Adipocyte (in vitro differentiated cells): ENCODE measurements at regions not wholly inside any gene's neighbourhood (a gene's known extent, or its start where the extent isn't known, plus 50 kb on each side); places are given as distances from the start of the nearest gene placed in this dataset.
"Not testable (repeated sequence)": the region's sequence is repeated elsewhere in the genome, so short reads cannot be mapped to it uniquely, and the experiment has no call there.

ENCODE experiments used
- DNase-seq: peaks from one replicate; pipeline ENCODE4 v3.0.0-alpha.2; 2015; ENCODE audit warnings: low read depth
- H3K27me3 ChIP-seq: replicated peaks from 2 replicates; pipeline ENCODE4 v1.7.0; 2013; ENCODE audit warnings: mild to moderate bottlenecking, low read length, moderate library complexity; ENCODE audit not compliant: control insufficient read depth, insufficient read depth
- H3K36me3 ChIP-seq: 2 replicates; pipeline ENCODE4 v1.7.0; 2013; ENCODE audit warnings: low read length, mild to moderate bottlenecking, moderate library complexity; ENCODE audit not compliant: control insufficient read depth, insufficient read depth, severe bottlenecking
- H3K4me1 ChIP-seq: 2 replicates; pipeline ENCODE4 v1.7.0; 2013; ENCODE audit warnings: mild to moderate bottlenecking, low read length, moderate library complexity; ENCODE audit not compliant: control insufficient read depth, insufficient read depth
- H3K4me3 ChIP-seq: 2 replicates; pipeline ENCODE4 v1.7.0; 2013; ENCODE audit warnings: mild to moderate bottlenecking, low read length, moderate library complexity
- H3K9ac ChIP-seq: 2 replicates; pipeline ENCODE4 v1.7.0; 2013; ENCODE audit warnings: mild to moderate bottlenecking, low read length, moderate library complexity
- H3K9me3 ChIP-seq: 2 replicates; pipeline ENCODE4 v1.7.0; 2013; ENCODE audit warnings: mild to moderate bottlenecking, low read length, moderate library complexity; ENCODE audit not compliant: control insufficient read depth

- peak; percentile 15 for DNase-seq
- not testable (repeated sequence) for H3K36me3 ChIP-seq, H3K4me1 ChIP-seq, H3K27me3 ChIP-seq, H3K9ac ChIP-seq, H3K4me3 ChIP-seq, H3K9me3 ChIP-seq
Measured at GRCh38 chr9:40097992-40098391, 742.5 kb downstream of the SPATA31A1 start.

- H3K27me3 ChIP-seq, H3K9me3 ChIP-seq, H3K4me1 ChIP-seq, H3K36me3 ChIP-seq: not testable (repeated sequence)
- Histone ChIP-seq H3K4me3 (peak overlapping the region; percentile 72), H3K9ac (peak overlapping the region; percentile 71)
- DNase-seq, result peak; percentile 26
Measured at GRCh38 chr9:40106003-40106782, 750.7 kb downstream of the SPATA31A1 start.

- H3K9me3 ChIP-seq, DNase-seq, H3K36me3 ChIP-seq, H3K4me1 ChIP-seq, H3K4me3 ChIP-seq, H3K27me3 ChIP-seq, H3K9ac ChIP-seq: not testable (repeated sequence)
Measured at GRCh38 chr9:40106783-40107248, 751.3 kb downstream of the SPATA31A1 start.

GRCh38 chr9:40107251-40107650, 751.8 kb downstream of the SPATA31A1 start:
- H3K9ac ChIP-seq, H3K9me3 ChIP-seq, H3K4me1 ChIP-seq, H3K36me3 ChIP-seq, H3K27me3 ChIP-seq, H3K4me3 ChIP-seq, DNase-seq: not testable (repeated sequence)

GRCh38 chr9:40108465-40108864, 753.0 kb downstream of the SPATA31A1 start:
- H3K36me3 ChIP-seq, H3K27me3 ChIP-seq, H3K4me1 ChIP-seq, H3K9ac ChIP-seq, DNase-seq, H3K9me3 ChIP-seq, H3K4me3 ChIP-seq: not testable (repeated sequence)

- not testable (repeated sequence) for H3K27me3 ChIP-seq, H3K9ac ChIP-seq, H3K9me3 ChIP-seq, H3K4me1 ChIP-seq, DNase-seq, H3K4me3 ChIP-seq, H3K36me3 ChIP-seq
Measured at GRCh38 chr9:40110751-40111150, 755.3 kb downstream of the SPATA31A1 start.

- H3K36me3 ChIP-seq, DNase-seq, H3K9ac ChIP-seq, H3K4me1 ChIP-seq, H3K4me3 ChIP-seq, H3K9me3 ChIP-seq, H3K27me3 ChIP-seq: not testable (repeated sequence)
Measured at GRCh38 chr9:40111571-40111970, 756.1 kb downstream of the SPATA31A1 start.

GRCh38 chr9:40130598-40130997, 775.1 kb downstream of the SPATA31A1 start:
- H3K9me3 ChIP-seq, H3K4me1 ChIP-seq, H3K36me3 ChIP-seq, H3K27me3 ChIP-seq, DNase-seq, H3K4me3 ChIP-seq, H3K9ac ChIP-seq: not testable (repeated sequence)

- DNase-seq, H3K36me3 ChIP-seq, H3K9me3 ChIP-seq, H3K4me1 ChIP-seq, H3K9ac ChIP-seq, H3K27me3 ChIP-seq, H3K4me3 ChIP-seq: not testable (repeated sequence)
Measured at GRCh38 chr9:40169204-40169603, 813.7 kb downstream of the SPATA31A1 start.

- H3K9me3 ChIP-seq, H3K4me1 ChIP-seq, H3K9ac ChIP-seq, DNase-seq, H3K36me3 ChIP-seq, H3K27me3 ChIP-seq, H3K4me3 ChIP-seq: not testable (repeated sequence)
Measured at GRCh38 chr9:40173316-40173715, 817.8 kb downstream of the SPATA31A1 start.

GRCh38 chr9:40174035-40174434, 818.6 kb downstream of the SPATA31A1 start:
- DNase-seq, H3K27me3 ChIP-seq, H3K4me1 ChIP-seq, H3K9ac ChIP-seq, H3K36me3 ChIP-seq, H3K4me3 ChIP-seq, H3K9me3 ChIP-seq: not testable (repeated sequence)

GRCh38 chr9:40177403-40177802, 821.9 kb downstream of the SPATA31A1 start:
- H3K9ac ChIP-seq, H3K9me3 ChIP-seq, H3K4me3 ChIP-seq, H3K36me3 ChIP-seq, H3K27me3 ChIP-seq, H3K4me1 ChIP-seq: not testable (repeated sequence)
- peak; percentile 57 for DNase-seq
